H9 (cell line): ENCODE measurements at regions not wholly inside any gene's neighbourhood (a gene's known extent, or its start where the extent isn't known, plus 50 kb on each side); places are given as distances from the start of the nearest gene placed in this dataset.

Source experiments
- DNase-seq: peaks from one replicate; pipeline ENCODE4 v3.0.0-alpha.2; 2017
- H2AFZ ChIP-seq: one replicate; pipeline ENCODE4 v1.6.1; 2013; ENCODE audit warnings: mild to moderate bottlenecking, low read length, control low read depth, moderate library complexity
- H2AK5ac ChIP-seq: 2 replicates; pipeline ENCODE4 v1.6.1; 2013; ENCODE audit warnings: low read length, control low read depth, mixed read lengths; ENCODE audit not compliant: insufficient read length
- H2BK120ac ChIP-seq: one replicate; pipeline ENCODE4 v1.6.1; 2013; ENCODE audit warnings: low read depth, mild to moderate bottlenecking, low read length, control low read depth, inconsistent platforms; ENCODE audit not compliant: poor library complexity, severe bottlenecking
- H2BK12ac ChIP-seq: 2 replicates; pipeline ENCODE4 v1.6.1; 2013; ENCODE audit warnings: low read length, control low read depth, mixed read lengths, low read depth; ENCODE audit not compliant: insufficient read length
- H2BK15ac ChIP-seq: 2 replicates; pipeline ENCODE4 v1.6.1; 2013; ENCODE audit warnings: low read depth, low read length, control low read depth
- H2BK20ac ChIP-seq: one replicate; pipeline ENCODE4 v1.6.1; 2013; ENCODE audit warnings: low read depth, mild to moderate bottlenecking, low read length, control low read depth, inconsistent platforms; ENCODE audit not compliant: poor library complexity, severe bottlenecking
- H2BK5ac ChIP-seq: 2 replicates; pipeline ENCODE4 v1.6.1; 2013; ENCODE audit warnings: low read length, control low read depth, mixed read lengths; ENCODE audit not compliant: insufficient read length
- H3K14ac ChIP-seq: 2 replicates; pipeline ENCODE4 v1.6.1; 2013; ENCODE audit warnings: low read length, control low read depth; ENCODE audit not compliant: insufficient read depth
- H3K18ac ChIP-seq: 2 replicates; pipeline ENCODE4 v1.6.1; 2013; ENCODE audit warnings: low read depth, mild to moderate bottlenecking, mixed read lengths, low read length, control low read depth; ENCODE audit not compliant: insufficient read length
- H3K23ac ChIP-seq: 2 replicates; pipeline ENCODE4 v1.6.1; 2013; ENCODE audit warnings: low read length, control low read depth, mixed read lengths, low read depth; ENCODE audit not compliant: insufficient read length
- H3K23me2 ChIP-seq: 2 replicates; pipeline ENCODE4 v1.6.1; 2013; ENCODE audit warnings: low read depth, mild to moderate bottlenecking, mixed read lengths, low read length, control low read depth; ENCODE audit not compliant: insufficient read length, poor library complexity, severe bottlenecking
- H3K27ac ChIP-seq: 2 replicates; pipeline ENCODE4 v1.5.1; 2013; ENCODE audit warnings: low read length, control low read depth, mixed read lengths, low read depth; ENCODE audit not compliant: insufficient read length
- H3K27me3 ChIP-seq: 2 replicates; pipeline ENCODE4 v1.6.1; 2013; ENCODE audit warnings: low read length, control low read depth, inconsistent platforms; ENCODE audit not compliant: insufficient read depth
- H3K4ac ChIP-seq: 2 replicates; pipeline ENCODE4 v1.6.1; 2013; ENCODE audit warnings: low read depth, mild to moderate bottlenecking, control low read depth, inconsistent platforms, low read length, moderate library complexity
- H3K4me1 ChIP-seq: 2 replicates; pipeline ENCODE4 v1.6.1; 2013; ENCODE audit warnings: low read length, control low read depth, inconsistent platforms; ENCODE audit not compliant: insufficient read depth
- H3K4me2 ChIP-seq: 2 replicates; pipeline ENCODE4 v1.6.1; 2013; ENCODE audit warnings: low read length, control low read depth, mixed read lengths; ENCODE audit not compliant: insufficient read length, insufficient read depth
- H3K56ac ChIP-seq: 2 replicates; pipeline ENCODE4 v1.6.1; 2013; ENCODE audit warnings: low read depth, mild to moderate bottlenecking, mixed read lengths, low read length, control low read depth; ENCODE audit not compliant: insufficient read length
- H3K79me1 ChIP-seq: 2 replicates; pipeline ENCODE4 v1.6.1; 2013; ENCODE audit warnings: low read depth, mild to moderate bottlenecking, moderate library complexity, low read length, control low read depth, inconsistent platforms; ENCODE audit not compliant: insufficient read depth, poor library complexity, severe bottlenecking
- H3K79me2 ChIP-seq: 2 replicates; pipeline ENCODE4 v1.6.1; 2013; ENCODE audit warnings: low read length, control low read depth, inconsistent platforms; ENCODE audit not compliant: insufficient read depth
- H3K9ac ChIP-seq: 2 replicates; pipeline ENCODE4 v1.6.1; 2013; ENCODE audit warnings: low read length, control low read depth, mixed read lengths; ENCODE audit not compliant: insufficient read length; ENCODE audit errors: extremely low read depth
- H3K9me3 ChIP-seq: one replicate; pipeline ENCODE4 v1.6.1; 2013; ENCODE audit warnings: low read depth, low read length, inconsistent platforms; ENCODE audit not compliant: control insufficient read depth
- H3T11ph ChIP-seq: one replicate; pipeline ENCODE4 v1.6.1; 2013; ENCODE audit warnings: mild to moderate bottlenecking, low read length, control low read depth, inconsistent platforms
- H4K20me1 ChIP-seq: one replicate; pipeline ENCODE4 v1.6.1; 2013; ENCODE audit not compliant: control insufficient read depth, insufficient read length, insufficient read depth
- H4K5ac ChIP-seq: 2 replicates; pipeline ENCODE4 v1.6.1; 2013; ENCODE audit warnings: low read depth, mild to moderate bottlenecking, mixed read lengths, low read length, control low read depth; ENCODE audit not compliant: insufficient read length
- H4K8ac ChIP-seq: replicated peaks from 2 replicates; pipeline ENCODE4 v1.6.1; 2013; ENCODE audit warnings: low read length, control low read depth, mixed read lengths, low read depth; ENCODE audit not compliant: insufficient read length
- H4K91ac ChIP-seq: 2 replicates; pipeline ENCODE4 v1.6.1; 2013; ENCODE audit warnings: low read depth, mild to moderate bottlenecking, moderate library complexity, mixed read lengths, low read length, control low read depth; ENCODE audit not compliant: insufficient read length
- H3K27ac Mint-ChIP-seq, 3 experiments: 2 replicates in 2 of 3; 3 replicates in 1 of 3; pipeline ENCODE4 v1.8.0; 2020 to 2021; ENCODE audit warnings: mixed read lengths in 3 of 3, mild to moderate bottlenecking in 1 of 3, moderate library complexity in 1 of 3
- H3K27me3 Mint-ChIP-seq: 2 replicates; pipeline ENCODE4 v1.8.0; 2021; ENCODE audit warnings: low read depth, mild to moderate bottlenecking, moderate library complexity, mixed read lengths
- H3K36me3 Mint-ChIP-seq, 3 experiments: 2 replicates in 2 of 3; 3 replicates in 1 of 3; pipeline ENCODE4 v1.8.0; 2020 to 2021; ENCODE audit warnings: low read depth in 3 of 3, mixed read lengths in 3 of 3; ENCODE audit not compliant: insufficient read depth in 1 of 3
- H3K4me1 Mint-ChIP-seq, 2 experiments: 2 replicates each; pipeline ENCODE4 v1.8.0; 2020; ENCODE audit warnings: mixed read lengths in 2 of 2
- H3K4me3 Mint-ChIP-seq, 2 experiments: 2 replicates in 1 of 2; 3 replicates in 1 of 2; pipeline ENCODE4 v1.8.0; 2020 to 2021; ENCODE audit warnings: mild to moderate bottlenecking in 2 of 2, mixed read lengths in 2 of 2, moderate library complexity in 1 of 2
- H3K9me3 Mint-ChIP-seq, 2 experiments: 2 replicates in 1 of 2; 3 replicates in 1 of 2; pipeline ENCODE4 v1.8.0; 2020; ENCODE audit warnings: mild to moderate bottlenecking in 2 of 2, mixed read lengths in 2 of 2, moderate library complexity in 1 of 2
- WGBS: extraction: QIAGEN DNeasy Blood & Tissue Kit; methylation state at CpG from one replicate; pipeline ENCODE4 v1.1.7; 2013; ENCODE audit warnings: missing lambda C conversion rate, low lambda C conversion rate, mixed read lengths; ENCODE audit not compliant: insufficient read length; ENCODE audit errors: extremely low coverage; 5-methylcytosine and 5-hydroxymethylcytosine counted together
- TF ChIP-seq, protein P1 (sequence below): fragments of 200-600 bp; sonication (generic); conservative IDR thresholded peaks from 3 replicates; pipeline ENCODE4 v1.8.0; 2021; ENCODE audit warnings: antibody characterized with exemption, mild to moderate bottlenecking

DNA sequence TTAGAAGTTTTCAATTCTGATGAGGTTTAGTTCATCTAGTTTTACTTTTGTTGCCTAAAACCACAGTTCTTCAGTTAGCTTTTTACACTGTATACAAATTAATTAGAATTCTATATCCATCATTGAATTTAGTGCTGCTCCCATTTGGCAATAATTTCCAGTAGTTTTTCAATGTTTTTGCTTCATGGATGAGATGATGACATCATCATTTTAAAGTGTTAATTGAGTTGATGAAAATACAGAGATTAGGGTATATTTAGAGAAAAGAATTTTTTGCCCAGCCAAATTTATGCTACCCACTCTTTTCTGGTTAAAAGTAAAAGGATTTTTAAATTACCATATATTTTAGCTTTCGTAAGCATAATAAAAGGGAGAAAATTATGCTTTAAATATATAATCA, 323.8 kb downstream of the TMEM167A start:
- no peak overlapping the region for H2BK20ac ChIP-seq
- H4K5ac ChIP-seq, result no peak overlapping the region
- Mint-ChIP-seq H3K27ac (no peak overlapping the region), H3K27me3 (no peaks in the 10 kb centered on the region; the same call in 1 of the 2 replicates), H3K36me3 (peaks cover 1 to 6% (median 5%) of the 10 kb centered on the region in 3 experiments; a peak in 2 of 7 replicates), H3K9me3 (peaks cover 8 to 9% of the 10 kb centered on the region in 2 experiments; a peak in 4 of 5 replicates), H3K4me1 (no peaks in the 10 kb centered on the region), H3K4me3 (no peak overlapping the region)
- H2BK120ac ChIP-seq, result no peak overlapping the region
- no peak overlapping the region for H3K56ac ChIP-seq
- no peak overlapping the region for H2AFZ ChIP-seq
- TF ChIP-seq, protein P1, sequence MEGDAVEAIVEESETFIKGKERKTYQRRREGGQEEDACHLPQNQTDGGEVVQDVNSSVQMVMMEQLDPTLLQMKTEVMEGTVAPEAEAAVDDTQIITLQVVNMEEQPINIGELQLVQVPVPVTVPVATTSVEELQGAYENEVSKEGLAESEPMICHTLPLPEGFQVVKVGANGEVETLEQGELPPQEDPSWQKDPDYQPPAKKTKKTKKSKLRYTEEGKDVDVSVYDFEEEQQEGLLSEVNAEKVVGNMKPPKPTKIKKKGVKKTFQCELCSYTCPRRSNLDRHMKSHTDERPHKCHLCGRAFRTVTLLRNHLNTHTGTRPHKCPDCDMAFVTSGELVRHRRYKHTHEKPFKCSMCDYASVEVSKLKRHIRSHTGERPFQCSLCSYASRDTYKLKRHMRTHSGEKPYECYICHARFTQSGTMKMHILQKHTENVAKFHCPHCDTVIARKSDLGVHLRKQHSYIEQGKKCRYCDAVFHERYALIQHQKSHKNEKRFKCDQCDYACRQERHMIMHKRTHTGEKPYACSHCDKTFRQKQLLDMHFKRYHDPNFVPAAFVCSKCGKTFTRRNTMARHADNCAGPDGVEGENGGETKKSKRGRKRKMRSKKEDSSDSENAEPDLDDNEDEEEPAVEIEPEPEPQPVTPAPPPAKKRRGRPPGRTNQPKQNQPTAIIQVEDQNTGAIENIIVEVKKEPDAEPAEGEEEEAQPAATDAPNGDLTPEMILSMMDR, result no peak
- H3K23me2 ChIP-seq, result no peaks in the 10 kb centered on the region
- H4K91ac ChIP-seq, result no peak overlapping the region
- no peak overlapping the region for H4K8ac ChIP-seq
- H3K9me3 ChIP-seq, result no peaks in the 10 kb centered on the region
- H2BK5ac ChIP-seq, result no peak overlapping the region
- no peaks in the 10 kb centered on the region for H3K27me3 ChIP-seq
- no peak for DNase-seq
- H2BK15ac ChIP-seq, result no peak overlapping the region
- H3K18ac ChIP-seq, result no peak overlapping the region
- H2AK5ac ChIP-seq, result no peak overlapping the region
- no peaks in the 10 kb centered on the region for H3K79me2 ChIP-seq
- H3K4me1 ChIP-seq, result no peaks in the 10 kb centered on the region
- no peak overlapping the region for H3K4ac ChIP-seq
- no peak overlapping the region for H3K9ac ChIP-seq
- no peak overlapping the region for H3K27ac ChIP-seq
- H3K4me2 ChIP-seq, result no peak overlapping the region
- no peak overlapping the region for H3T11ph ChIP-seq
- H4K20me1 ChIP-seq, result no peaks in the 10 kb centered on the region
- no peak overlapping the region for H2BK12ac ChIP-seq
- H3K23ac ChIP-seq, result no peak overlapping the region
- no peak overlapping the region for H3K14ac ChIP-seq
- H3K79me1 ChIP-seq, result no peaks in the 10 kb centered on the region
- no CpG with 5 or more reads among the region's 1 CpG for WGBS
